ENCODE measurements at regions not wholly inside any gene's neighbourhood (a gene's known extent, or its start where the extent isn't known, plus 50 kb on each side); places are given as distances from the start of the nearest gene placed in this dataset.

- WGBS, 2 experiments (ENCODE audit: extremely low coverage in 2 of 2, insufficient read length in 1 of 2): 17% methylated on average over 1 of the region's 1 CpG; no CpG with 5 or more reads in 1 of the 2 experiments
- POLR2A ChIA-PET (ENCODE audit: unreplicated experiment): no interaction called here
- in situ Hi-C loops (cut with MboI; ENCODE audit: low sequenced_read_pairs) (no loop called here), dilution Hi-C loops (cut with HindIII; ENCODE audit: low sequenced_read_pairs, unreplicated experiment) (no loop called here), intact Hi-C loops (cut with micrococcal nuclease) (no loop called here)
- no peak overlapping the region for H2AK5ac ChIP-seq (ENCODE audit: low read depth, low read length)
- no peak overlapping the region for H3K9ac ChIP-seq (ENCODE audit: low read depth, low read length)
- no peak overlapping the region for H3K14ac ChIP-seq (replicated peaks; ENCODE audit: low read depth, low read length)
- H2BK5ac ChIP-seq (ENCODE audit: low read depth, low read length, poor library complexity, severe bottlenecking): no peak overlapping the region
- no peak overlapping the region for H2BK15ac ChIP-seq (ENCODE audit: low read depth, low read length)
- no peak overlapping the region for H2AK9ac ChIP-seq (replicated peaks; ENCODE audit: low read depth, low read length, poor library complexity)
- no peak overlapping the region for H3K4ac ChIP-seq (ENCODE audit: low read depth, low read length)
- no peak overlapping the region for H2AFZ ChIP-seq (replicated peaks; ENCODE audit: low read length, poor library complexity)
- H3K79me1 ChIP-seq (ENCODE audit: low read depth in 1 of 2, low read length in 2 of 2): no peaks in the 10 kb centered on the region
- ATAC-seq (ENCODE audit: low read depth) (no peak), DNase-seq (no peak)
- H3K18ac ChIP-seq (ENCODE audit: low read depth, low read length): no peak overlapping the region
- no peak overlapping the region for H3K4me2 ChIP-seq (ENCODE audit: low read depth, low read length)
- H4K91ac ChIP-seq (ENCODE audit: insufficient read depth, low read depth, low read length): no peak overlapping the region
- H4K8ac ChIP-seq (ENCODE audit: low read depth in 2 of 2, low read length in 2 of 2): no peak overlapping the region
- no peaks in the 10 kb centered on the region for H3K4me1 ChIP-seq (ENCODE audit: control insufficient read depth, insufficient read depth, low read length)
- H3K27ac ChIP-seq (ENCODE audit: insufficient read depth, low read length): no peak overlapping the region
- no peaks in the 10 kb centered on the region for H3K27me3 ChIP-seq (ENCODE audit: control insufficient read depth, insufficient read depth, low read length)
- H3K9me3 ChIP-seq (ENCODE audit: control insufficient read depth, insufficient read depth, low read length): no peaks in the 10 kb centered on the region
- no peaks in the 10 kb centered on the region for H3K36me3 ChIP-seq (ENCODE audit: control insufficient read depth, insufficient read depth, low read length)
- TF ChIP-seq RCOR1 (IDR thresholded peaks at IDR 0.05; ENCODE audit: insufficient replicate concordance, low read length) (no peak), RFX5 (IDR thresholded peaks at IDR 0.05; ENCODE audit: low read depth, low read length) (no peak), RAD21 (IDR thresholded peaks at IDR 0.05; ENCODE audit: low read length) (no peak), MAFK (IDR thresholded peaks at IDR 0.05; ENCODE audit: low read depth, low read length) (no peak), MXI1 (IDR thresholded peaks at IDR 0.05; ENCODE audit: borderline replicate concordance, low read depth, low read length) (no peak), NFE2L2 (IDR thresholded peaks at IDR 0.05; ENCODE audit: low read depth, low read length) (no peak), MAZ (IDR thresholded peaks at IDR 0.05; ENCODE audit: borderline replicate concordance, low read depth, low read length) (no peak), ELK1 (IDR thresholded peaks at IDR 0.05; ENCODE audit: borderline replicate concordance, low read depth, low read length) (no peak), CEBPB (IDR thresholded peaks at IDR 0.05; ENCODE audit: low read depth, low read length) (no peak), SMC3 (IDR thresholded peaks at IDR 0.05; ENCODE audit: low read depth, low read length) (no peak), USF2 (IDR thresholded peaks at IDR 0.05; ENCODE audit: low read depth, low read length) (no peak), POLR2A (IDR thresholded peaks at IDR 0.05; ENCODE audit: low read depth, low read length) (no peak), CHD1 (IDR thresholded peaks at IDR 0.05; ENCODE audit: low read depth, low read length) (no peak), FOS (IDR thresholded peaks at IDR 0.05; ENCODE audit: low read depth, low read length) (no peak), CTCF (conservative IDR thresholded peaks at IDR 0.05; ENCODE audit: low read depth, low read length) (no peak), BHLHE40 (IDR thresholded peaks at IDR 0.05; ENCODE audit: low read depth, low read length) (no peak)
- H3K4me3 ChIP-seq (ENCODE audit: insufficient read depth, low read depth, low read length): no peak overlapping the region
- H3K56ac ChIP-seq (ENCODE audit: extremely low read depth, insufficient read depth, low read length): no peak overlapping the region
- BruUV-seq (replicated peaks): no TSS peak
- H3K9me1 ChIP-seq (ENCODE audit: insufficient read depth, low read length): no peaks in the 10 kb centered on the region
- no peak overlapping the region for H2BK20ac ChIP-seq (ENCODE audit: low read depth, low read length)
- no peak overlapping the region for H2BK120ac ChIP-seq (ENCODE audit: low read depth, low read length)
- no peak overlapping the region for H3K23ac ChIP-seq (ENCODE audit: low read depth, low read length)
- no peak overlapping the region for H4K5ac ChIP-seq (ENCODE audit: low read depth, low read length)
- no peaks in the 10 kb centered on the region for H4K20me1 ChIP-seq (ENCODE audit: insufficient read depth, low read length)
- CTCF ChIA-PET: no interaction called here
Observed at GRCh38 chr4:120498678-120499077, 423.8 kb downstream of the PRDM5 start.

All from IMR-90 (cell line).